HG03064 (cell line): ENCODE measurements at regions not wholly inside any gene's neighbourhood (a gene's known extent, or its start where the extent isn't known, plus 50 kb on each side); places are given as distances from the start of the nearest gene placed in this dataset.
"Not testable (repeated sequence)": the region's sequence is repeated elsewhere in the genome, so short reads cannot be mapped to it uniquely, and the experiment has no call there.

Experiments
- ATAC-seq: cut with Tn5 transposase; IDR thresholded peaks from one replicate; pipeline ENCODE4 v1.9.1; 2021; ENCODE audit warnings: low read depth; ENCODE audit not compliant: unreplicated experiment

GRCh38 chr6:3919849-3920248 is 70.7 kb downstream of the FAM50B start:
- ATAC-seq: no peak

- no peak for ATAC-seq
Measured at GRCh38 chr6:3920321-3920720, 71.1 kb downstream of the FAM50B start.

- ATAC-seq: no peak
Measured at GRCh38 chr6:3921663-3922062, 72.5 kb downstream of the FAM50B start.

GRCh38 chr6:3922619-3923018 is 73.4 kb downstream of the FAM50B start:
- ATAC-seq: not testable (repeated sequence)

GRCh38 chr6:3925223-3926149 is 76.3 kb downstream of the FAM50B start:
- not testable (repeated sequence) for ATAC-seq

GRCh38 chr6:3926150-3926482 is 76.9 kb downstream of the FAM50B start:
- ATAC-seq: no peak

GRCh38 chr6:3928111-3928510 is 78.9 kb downstream of the FAM50B start:
- no peak for ATAC-seq

GRCh38 chr6:3929281-3929798 is 80.2 kb downstream of the FAM50B start:
- no peak for ATAC-seq

- ATAC-seq: no peak
Measured at GRCh38 chr6:3937438-3937837, 88.3 kb downstream of the FAM50B start.

- no peak for ATAC-seq
Measured at GRCh38 chr6:3938715-3939367, 89.7 kb downstream of the FAM50B start.

GRCh38 chr6:3939368-3939958 is 90.3 kb downstream of the FAM50B start:
- no peak for ATAC-seq

- ATAC-seq: no peak
Measured at GRCh38 chr6:3939964-3940363, 90.8 kb downstream of the FAM50B start.

- ATAC-seq: no peak
Measured at GRCh38 chr6:3940703-3941102, 91.5 kb downstream of the FAM50B start.

GRCh38 chr6:3943331-3943765 is 94.2 kb downstream of the FAM50B start:
- ATAC-seq: no peak

GRCh38 chr6:3944246-3944645 is 95.1 kb downstream of the FAM50B start:
- no peak for ATAC-seq

- no peak for ATAC-seq
Measured at GRCh38 chr6:3946778-3947177, 97.6 kb downstream of the FAM50B start.

GRCh38 chr6:3948866-3949265 is 99.7 kb downstream of the FAM50B start:
- ATAC-seq: no peak

- ATAC-seq: no peak
Measured at GRCh38 chr6:3949521-3949920, 100.3 kb downstream of the FAM50B start.

GRCh38 chr6:3956054-3956453 is 106.9 kb downstream of the FAM50B start:
- ATAC-seq: no peak

GRCh38 chr6:3957321-3957720 is 108.1 kb downstream of the FAM50B start:
- no peak for ATAC-seq

GRCh38 chr6:3958255-3958654 is 109.1 kb downstream of the FAM50B start:
- ATAC-seq: no peak
